Spleen (tissue), 11 donors: ENCODE measurements at regions not wholly inside any gene's neighbourhood (a gene's known extent, or its start where the extent isn't known, plus 50 kb on each side); places are given as distances from the start of the nearest gene placed in this dataset.

ENCODE experiments used
- DNase-seq: peaks from one replicate; pipeline ENCODE4 v3.0.0-alpha.2; 2020
- H3K27ac ChIP-seq, 8 donors: fragments of 200-600 bp; sonication (generic) in 7 of 8; 1 replicate in 4 of 8; 2 replicates in 4 of 8; pipeline versions ENCODE4 v1.5.0 to v1.8.0; 2016 to 2021; ENCODE audit warnings: inconsistent platforms in 4 of 8, mild to moderate bottlenecking in 4 of 8, moderate library complexity in 1 of 8
- H3K27me3 ChIP-seq, 7 donors: fragments of 200-600 bp; sonication (generic) in 6 of 7; replicated peaks in 1 of 7; 1 replicate in 4 of 7; 2 replicates in 3 of 7; pipeline versions ENCODE4 v1.5.0 to v1.8.0; 2016 to 2021; ENCODE audit warnings: inconsistent platforms in 3 of 7, mild to moderate bottlenecking in 1 of 7
- H3K36me3 ChIP-seq, 6 donors: fragments of 200-600 bp; sonication (generic) in 5 of 6; 1 replicate in 4 of 6; 2 replicates in 2 of 6; pipeline versions ENCODE4 v1.5.0 to v1.8.0; 2016 to 2021; ENCODE audit warnings: inconsistent platforms in 2 of 6
- H3K4me1 ChIP-seq, 6 donors: fragments of 200-600 bp; sonication (generic) in 5 of 6; 1 replicate in 3 of 6; 2 replicates in 3 of 6; pipeline versions ENCODE4 v1.5.0 to v1.8.0; 2016 to 2021; ENCODE audit warnings: inconsistent platforms in 3 of 6
- H3K4me3 ChIP-seq, 8 donors: fragments of 200-600 bp; sonication (generic) in 7 of 8; 1 replicate in 4 of 8; 2 replicates in 4 of 8; pipeline versions ENCODE4 v1.5.0 to v1.8.0; 2016 to 2021; ENCODE audit warnings: inconsistent platforms in 4 of 8, mild to moderate bottlenecking in 4 of 8, moderate library complexity in 2 of 8
- H3K9me3 ChIP-seq, 8 donors: fragments of 200-600 bp; sonication (generic) in 7 of 8; 1 replicate in 4 of 8; 2 replicates in 4 of 8; pipeline versions ENCODE4 v1.5.0 to v1.8.0; 2016 to 2021; ENCODE audit warnings: inconsistent platforms in 4 of 8
- CTCF ChIP-seq, 11 experiments: fragments of 200-600 bp in 7 of 11; fragments of 450-650 bp in 4 of 11; sonication (generic) in 4 of 11; IDR thresholded peaks in 8 of 11; conservative IDR thresholded peaks in 3 of 11; 1 replicate in 7 of 11; 2 replicates in 4 of 11; pipeline versions ENCODE4 v1.4.0 to v1.8.0; 2016 to 2021; ENCODE audit warnings: antibody characterized with exemption in 11 of 11, inconsistent platforms in 4 of 11, mild to moderate bottlenecking in 1 of 11
- POLR2A ChIP-seq, 3 donors: fragments of 450-650 bp; IDR thresholded peaks; one replicate each; pipeline ENCODE4 v1.5.1; 2017; ENCODE audit warnings: antibody characterized with exemption in 3 of 3, mild to moderate bottlenecking in 1 of 3
- POLR2AphosphoS5 ChIP-seq, 3 donors: sonication (generic); formaldehyde crosslinking; IDR thresholded peaks; one replicate each; pipeline ENCODE4 v1.5.1; 2017; ENCODE audit warnings: antibody characterized with exemption in 3 of 3
- WGBS, 5 donors: extraction: QIAGEN DNeasy Blood & Tissue Kit in 3 of 5; methylation state at CpG; one replicate each; pipeline versions ENCODE4 v1.1.5 to v1.1.7; 2013 to 2018; 5-methylcytosine and 5-hydroxymethylcytosine counted together
- intact Hi-C: fragments of 100-400 bp; cut with DNase I; formaldehyde crosslinking; loops from one replicate; pipeline ENCODE4 v1.15.0; 2023; ENCODE audit warnings: low total_unique reads
- donor health status: healthy with polysubstance abuse.
- donor health status: DM: no; HTN: no; CAD: no; lungs with moderate emphysema.
- donor health status: DM: no; HTN: no; CAD: no.
- donor health status: Bipolar disorder and iron deficiency.
- donor health status: healthy.
- donor health status: DM: no; HTN: no; CAD: no.
- donor health status: DM: yes; HTN: yes; CAD: no.

GRCh38 chr18:34299828-34300227 is 75.1 kb upstream of the NOL4 start:
- no peak for DNase-seq
- no peak overlapping the region for H3K27ac ChIP-seq
- 70 to 84% (median 76%) methylated on average over 3 of the region's 3 CpGs for WGBS, 5 donors
- TF ChIP-seq POLR2AphosphoS5 (IDR thresholded peaks at IDR 0.05): no peak
- no peak for TF ChIP-seq POLR2A (IDR thresholded peaks at IDR 0.05)
- TF ChIP-seq CTCF (IDR thresholded peaks at IDR 0.05 in 8 of 11, conservative IDR thresholded peaks at IDR 0.05 in 3 of 11): no peak
- H3K4me1 ChIP-seq: no peaks in the 10 kb centered on the region
- H3K4me3 ChIP-seq: no peak overlapping the region
- intact Hi-C loops: no loop called here
- H3K36me3 ChIP-seq: no peaks in the 10 kb centered on the region
- no peaks in the 10 kb centered on the region for H3K27me3 ChIP-seq
- H3K9me3 ChIP-seq: peaks cover 0 to 7% (median 0%) of the 10 kb centered on the region in 8 donors

GRCh38 chr18:34311468-34311867 is 86.8 kb upstream of the NOL4 start:
- H3K4me3 ChIP-seq: no peak overlapping the region
- H3K36me3 ChIP-seq: no peaks in the 10 kb centered on the region
- intact Hi-C loops: no loop called here
- H3K27ac ChIP-seq: no peak overlapping the region
- 39 to 67% (median 63%) methylated on average over 1 of the region's 1 CpG for WGBS, 5 donors
- DNase-seq: no peak
- no peaks in the 10 kb centered on the region for H3K4me1 ChIP-seq
- H3K9me3 ChIP-seq: no peaks in the 10 kb centered on the region
- TF ChIP-seq CTCF (IDR thresholded peaks at IDR 0.05 in 8 of 11, conservative IDR thresholded peaks at IDR 0.05 in 3 of 11) (no peak), POLR2AphosphoS5 (IDR thresholded peaks at IDR 0.05) (no peak), POLR2A (IDR thresholded peaks at IDR 0.05) (no peak)
- H3K27me3 ChIP-seq: no peaks in the 10 kb centered on the region

- no peak overlapping the region for H3K27ac ChIP-seq
- H3K27me3 ChIP-seq: no peaks in the 10 kb centered on the region
- no peaks in the 10 kb centered on the region for H3K4me1 ChIP-seq
- no peak overlapping the region for H3K4me3 ChIP-seq
- TF ChIP-seq POLR2A (IDR thresholded peaks at IDR 0.05): no peak
- no peak for TF ChIP-seq CTCF (IDR thresholded peaks at IDR 0.05 in 8 of 11, conservative IDR thresholded peaks at IDR 0.05 in 3 of 11)
- no peak for TF ChIP-seq POLR2AphosphoS5 (IDR thresholded peaks at IDR 0.05)
- H3K36me3 ChIP-seq: no peaks in the 10 kb centered on the region
- DNase-seq: no peak
- intact Hi-C loops: no loop called here
- H3K9me3 ChIP-seq: no peaks in the 10 kb centered on the region
- 77 to 87% (median 82%) methylated on average over 4 of the region's 4 CpGs for WGBS, 5 donors
Measured at GRCh38 chr18:34314847-34315246, 90.1 kb upstream of the NOL4 start.

- Histone ChIP-seq H3K27ac (no peak overlapping the region), H3K4me3 (no peak overlapping the region), H3K36me3 (no peaks in the 10 kb centered on the region), H3K9me3 (no peaks in the 10 kb centered on the region), H3K4me1 (no peaks in the 10 kb centered on the region), H3K27me3 (no peaks in the 10 kb centered on the region)
- TF ChIP-seq POLR2A (IDR thresholded peaks at IDR 0.05) (no peak), CTCF (IDR thresholded peaks at IDR 0.05 in 8 of 11, conservative IDR thresholded peaks at IDR 0.05 in 3 of 11) (no peak), POLR2AphosphoS5 (IDR thresholded peaks at IDR 0.05) (no peak)
- no peak for DNase-seq
- intact Hi-C loops: no loop called here
- WGBS, 5 donors: 77 to 85% (median 81%) methylated on average over 6 of the region's 6 CpGs
Measured at GRCh38 chr18:34315591-34316352, 91.1 kb upstream of the NOL4 start.
